ENCODE measurements at regions not wholly inside any gene's neighbourhood (a gene's known extent, or its start where the extent isn't known, plus 50 kb on each side); places are given as distances from the start of the nearest gene placed in this dataset.
A peak's percentile ranks its signal among the peaks of the same experiment; 100 is the strongest.

DNA sequence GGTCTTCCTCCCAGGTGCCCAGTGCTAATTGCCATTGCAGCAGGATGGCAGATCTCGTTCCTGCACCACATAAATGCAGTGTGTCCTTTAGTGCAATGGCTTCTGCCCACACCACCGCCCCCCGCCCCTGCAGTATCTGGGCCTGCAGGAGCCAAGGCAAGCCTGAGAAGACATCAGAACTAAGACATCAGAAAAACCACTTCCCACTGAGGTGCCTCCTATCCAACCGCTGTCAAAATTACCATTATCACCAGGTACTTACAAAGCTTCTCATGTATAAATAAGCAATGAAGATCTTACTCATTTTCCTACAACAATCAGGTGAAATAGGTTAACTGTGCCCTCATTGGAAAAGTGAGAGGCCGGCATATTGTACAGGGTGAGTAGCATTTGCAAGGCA is 228.8 kb downstream of the FBXO15 start:
- DNase-seq = no peak

DNA sequence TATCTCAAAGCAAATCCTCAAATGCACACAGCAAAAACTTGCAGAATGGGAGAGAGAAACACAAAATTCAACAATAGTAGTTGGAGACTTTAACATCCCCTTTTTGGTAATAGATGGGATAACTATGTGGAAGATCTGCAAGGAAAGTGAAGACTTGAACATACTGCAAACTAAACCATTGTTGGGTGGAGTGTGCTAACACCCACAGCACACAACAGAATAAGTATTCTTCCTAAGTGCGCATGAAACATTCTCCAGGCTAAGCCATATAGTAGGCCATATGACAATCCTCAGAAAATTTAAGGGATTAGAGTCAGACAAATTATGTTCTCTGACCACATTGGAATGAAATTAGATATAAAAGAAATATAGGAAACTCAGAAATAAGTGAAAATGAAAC is 230.6 kb downstream of the FBXO15 start:
- no peak for DNase-seq

DNA sequence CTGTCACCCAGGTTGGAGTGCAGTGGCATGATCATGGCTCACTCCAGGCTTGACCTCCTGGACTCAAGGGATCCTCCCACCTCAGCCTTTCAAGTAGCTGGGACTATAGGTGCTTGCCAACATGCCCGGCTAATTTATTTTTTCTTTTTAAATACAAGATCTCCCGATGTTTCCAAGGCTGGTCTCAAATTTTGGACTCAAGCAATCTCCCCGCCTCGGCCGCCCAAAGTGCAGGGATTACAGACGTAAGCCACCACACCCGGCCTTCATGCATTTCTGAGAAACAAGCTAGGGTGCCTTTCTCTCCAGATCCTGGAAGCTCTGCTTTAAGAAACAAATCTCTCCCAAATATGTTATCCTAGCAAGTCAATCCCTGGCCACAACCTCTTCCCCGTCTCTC is 234.1 kb downstream of the FBXO15 start:
- DNase-seq = no peak

DNA sequence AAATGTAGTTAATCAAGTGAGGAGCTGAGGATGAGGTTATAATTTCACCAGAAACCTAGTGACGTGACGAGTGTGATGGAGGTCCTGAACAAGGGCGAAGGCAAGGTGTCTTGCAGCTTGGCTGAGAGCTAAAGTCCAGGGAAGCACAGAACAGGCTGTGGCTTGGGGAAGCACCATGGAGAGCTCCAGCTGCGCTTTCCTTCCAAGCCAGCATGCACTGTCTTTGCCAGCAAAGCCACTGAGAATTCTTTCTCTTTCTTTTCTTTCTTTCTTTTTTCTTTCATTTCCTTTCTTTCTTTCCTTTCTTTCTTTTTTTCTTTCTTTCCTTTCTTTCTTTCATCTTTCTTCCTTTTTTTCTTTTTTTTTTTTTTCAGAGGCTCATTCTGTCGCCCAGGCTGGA is 239.3 kb downstream of the FBXO15 start:
- DNase-seq = peak; percentile 48

DNA sequence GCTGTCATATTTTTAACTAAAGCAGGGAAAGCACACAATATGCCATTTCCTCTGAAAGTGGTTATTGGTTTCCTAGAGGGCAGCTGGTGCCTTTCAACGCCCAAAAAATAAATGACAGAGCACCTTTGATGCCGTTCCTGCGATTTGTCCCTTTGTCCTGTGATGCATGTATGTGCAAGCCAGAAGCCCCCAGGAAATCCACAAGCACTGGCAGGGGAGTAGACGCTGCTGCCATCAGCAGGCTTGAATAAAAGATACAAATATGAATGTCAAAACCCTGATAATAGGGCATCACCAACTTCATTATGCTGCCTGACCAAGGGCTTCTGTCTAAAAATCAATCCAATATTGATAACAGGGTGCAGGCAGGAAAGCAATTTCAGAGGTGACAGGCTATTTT is 246.1 kb downstream of the FBXO15 start:
- no peak for DNase-seq

DNA sequence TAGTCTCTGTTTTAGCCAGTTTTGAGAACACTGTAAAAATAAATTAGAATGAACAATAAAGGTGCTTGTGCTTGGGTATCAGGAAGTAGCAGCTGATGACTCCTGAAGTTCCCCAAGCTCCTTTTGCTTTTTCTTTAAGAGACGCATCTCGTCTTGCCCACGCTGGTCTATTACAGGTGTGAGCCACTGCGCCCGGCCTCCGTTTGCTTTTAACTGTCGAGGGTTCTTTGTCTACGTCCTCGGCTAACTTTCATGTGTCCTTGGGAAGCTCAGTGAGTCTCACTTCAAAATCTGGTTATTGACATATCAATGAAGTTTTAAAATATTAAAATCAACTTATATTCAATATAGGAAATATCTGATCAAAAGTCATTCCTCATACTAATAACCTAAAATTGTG is 246.5 kb downstream of the FBXO15 start:
- DNase-seq = no peak

DNA sequence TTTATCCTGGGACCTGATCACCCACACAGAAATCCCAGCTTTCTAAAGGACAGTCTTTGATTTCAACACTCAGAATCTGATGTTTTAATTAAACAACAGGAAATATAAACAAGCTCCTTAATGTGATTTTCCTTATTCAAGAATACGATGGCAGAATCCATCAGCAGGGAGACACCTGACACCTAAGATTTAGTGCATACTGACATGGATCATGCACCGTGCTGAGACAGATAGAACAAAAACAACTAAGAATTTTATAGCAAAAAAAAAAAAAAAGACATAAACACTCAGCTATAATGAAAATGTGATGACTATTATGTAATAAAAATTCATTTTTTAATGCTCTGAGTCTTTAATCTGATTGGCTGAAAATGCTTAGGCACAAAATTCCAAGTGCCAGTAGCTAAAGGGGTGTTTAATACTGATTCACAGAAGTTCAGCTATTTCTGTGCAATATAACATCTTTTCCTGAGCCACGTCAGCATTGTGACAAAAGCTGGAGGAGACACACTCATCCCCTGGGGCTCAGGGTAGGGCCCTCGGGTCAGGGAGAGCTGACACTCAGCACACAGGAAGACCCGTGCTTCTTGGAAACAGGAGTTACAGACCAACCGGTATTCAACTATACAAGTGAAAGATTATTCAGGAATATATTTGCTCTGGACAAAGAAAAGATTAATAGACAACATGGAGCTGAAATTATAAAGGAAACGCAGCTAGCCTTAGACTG is 247.4 kb downstream of the FBXO15 start:
- no peak for DNase-seq

DNA sequence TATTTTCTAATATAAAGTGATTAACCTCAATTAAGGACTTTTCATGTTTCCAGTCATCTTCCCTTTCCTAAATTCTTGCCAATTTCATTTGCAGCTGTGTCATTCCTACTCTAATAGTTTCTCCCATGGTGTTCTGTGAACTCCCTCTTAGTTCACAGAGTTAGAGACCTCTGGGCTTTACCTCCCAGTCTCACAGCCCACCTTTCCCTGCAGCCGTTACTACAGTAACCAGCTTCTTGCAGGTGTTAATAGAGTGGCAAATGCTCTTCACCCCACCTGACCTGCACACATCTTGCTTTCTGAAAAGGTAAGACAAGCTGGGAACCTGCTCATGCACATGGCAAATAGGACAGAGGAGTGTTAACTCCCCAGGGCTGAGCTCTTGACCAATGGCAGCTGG is 250.1 kb downstream of the FBXO15 start:
- DNase-seq = no peak

DNA sequence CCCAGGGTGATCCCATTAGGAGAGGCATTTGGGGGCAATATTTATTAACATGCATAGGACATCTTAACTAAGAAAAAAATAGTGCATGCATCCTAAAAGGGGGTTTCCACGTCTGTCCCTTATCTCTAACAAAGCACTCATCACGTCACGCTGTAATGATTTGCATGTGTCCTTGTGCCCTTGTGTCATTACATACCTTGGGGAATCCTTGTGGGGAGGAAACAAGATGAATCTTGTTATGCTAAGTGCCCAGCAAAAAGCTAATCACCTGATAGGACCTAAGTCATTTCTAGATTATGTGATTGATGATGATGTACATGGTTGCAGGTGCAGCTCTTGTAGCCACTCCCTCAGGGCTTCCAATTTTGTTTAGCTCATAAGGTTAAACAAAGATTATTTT is 250.9 kb downstream of the FBXO15 start:
- no peak for DNase-seq

DNA sequence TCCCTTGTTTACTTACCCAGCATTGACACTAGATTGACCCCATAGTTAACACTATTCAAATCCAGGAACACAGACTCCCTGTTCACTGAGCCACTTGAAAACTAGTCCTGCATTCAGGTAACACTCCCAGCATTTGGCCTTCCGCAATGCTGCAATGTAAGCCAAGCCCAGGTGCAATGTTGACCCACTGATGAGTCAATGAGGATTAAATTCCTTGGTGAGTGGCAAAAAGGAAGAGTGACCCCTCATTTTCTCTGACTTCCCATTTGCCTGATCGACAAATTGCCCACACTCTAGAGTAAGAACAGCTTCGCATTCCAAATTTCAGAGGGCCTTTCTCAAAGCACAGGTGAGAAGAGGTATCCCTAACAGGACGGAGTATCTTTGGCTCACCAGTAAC is 251.9 kb downstream of the FBXO15 start:
- no peak for DNase-seq

DNA sequence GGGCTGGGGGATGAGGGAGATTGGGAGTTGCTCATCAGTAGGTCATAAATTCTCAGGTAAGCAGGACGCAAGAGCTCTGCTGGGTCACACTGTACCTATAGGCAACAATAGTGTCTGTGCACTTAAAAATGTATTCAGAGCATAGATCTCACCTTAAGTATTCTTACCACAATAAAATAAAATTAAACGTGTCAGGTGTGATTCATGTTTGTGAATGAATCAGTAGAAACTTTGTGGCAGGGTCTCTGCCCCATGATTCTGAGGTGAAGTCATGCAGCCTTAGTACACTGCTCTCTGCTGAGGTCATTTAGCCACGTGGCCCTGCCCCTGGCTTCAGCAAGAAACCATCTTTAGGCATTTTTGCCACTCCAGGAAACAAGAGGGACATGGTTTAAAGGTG is 253.8 kb downstream of the FBXO15 start:
- no peak for DNase-seq

DNA sequence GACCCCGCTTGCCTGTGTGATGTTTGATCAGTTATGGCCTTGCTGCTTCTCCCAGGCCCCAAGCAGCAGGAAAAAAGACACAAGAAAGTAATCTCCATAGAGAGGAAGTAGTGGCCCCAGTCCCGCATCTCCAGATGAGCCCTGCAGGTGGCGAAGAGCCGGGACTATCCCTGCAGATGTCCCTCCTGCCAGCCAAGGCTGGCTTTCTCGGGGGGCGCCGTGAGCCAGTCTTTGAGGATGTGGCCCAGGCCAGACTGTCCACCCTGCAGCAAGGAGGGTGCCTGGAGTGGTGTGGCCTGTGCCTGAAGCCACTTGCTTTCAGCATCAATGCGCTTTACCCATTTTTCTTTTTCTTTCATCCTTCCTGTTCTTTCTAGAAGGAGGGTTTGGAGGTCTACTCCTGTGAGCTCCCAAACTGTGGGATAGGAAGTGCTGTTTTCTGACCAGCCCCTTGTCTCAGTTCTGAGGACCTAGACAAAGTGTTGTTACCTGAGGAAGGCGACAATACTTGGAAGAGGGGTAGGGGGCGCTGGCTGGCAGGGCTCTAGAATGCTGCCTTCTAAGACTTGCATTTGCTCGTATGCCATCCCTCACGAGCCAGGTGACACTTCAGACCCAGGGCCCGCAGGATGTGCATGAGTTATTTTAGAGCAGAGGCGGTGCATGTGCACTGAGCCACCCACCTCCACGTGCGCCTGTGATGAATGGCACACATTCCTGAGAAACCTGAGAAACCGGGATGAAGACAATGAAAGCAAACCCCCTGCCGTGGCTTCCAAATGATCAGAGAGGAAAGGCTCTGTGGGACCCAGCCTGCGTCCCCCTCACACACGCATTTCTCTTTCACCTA is 255.8 kb downstream of the FBXO15 start:
- no peak for DNase-seq

DNA sequence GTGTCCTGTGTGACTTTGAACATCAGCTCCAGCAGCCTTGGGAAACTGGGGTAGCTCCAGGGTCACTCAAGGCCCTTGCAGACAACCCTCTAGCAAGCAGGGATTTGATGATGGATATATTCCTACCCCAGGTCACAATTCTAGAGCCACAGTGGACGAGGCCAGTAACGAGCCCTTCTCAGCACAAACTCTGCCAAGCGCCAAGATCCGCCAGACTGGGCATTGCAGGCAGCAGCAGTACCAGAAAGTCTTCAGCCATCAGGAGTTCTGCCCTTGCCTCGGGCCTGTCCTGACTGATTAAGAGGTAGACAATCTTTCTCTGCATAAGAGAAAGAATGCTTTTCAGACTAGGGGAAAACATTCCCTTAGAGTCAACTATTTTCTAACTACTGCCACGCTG is 259.1 kb downstream of the FBXO15 start:
- DNase-seq = no peak

DNA sequence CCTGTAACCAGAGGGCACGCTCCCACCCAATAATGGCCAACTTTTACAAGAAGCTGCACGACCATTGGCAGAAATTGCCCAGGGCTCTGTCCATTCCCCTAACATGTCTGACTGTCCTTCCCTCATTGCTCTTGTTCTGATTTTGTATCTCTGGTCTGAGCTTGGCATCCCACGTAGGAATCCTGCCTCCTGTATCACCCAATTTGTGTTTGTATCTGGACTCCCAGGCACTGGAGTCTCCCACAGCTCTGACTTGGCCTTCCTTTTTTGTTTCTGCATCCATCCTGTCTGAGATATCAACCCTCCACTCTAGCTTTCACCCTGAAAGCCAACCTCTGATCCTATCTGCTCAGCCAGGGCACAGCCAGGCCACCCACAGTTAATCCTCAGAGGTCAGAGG is 259.8 kb downstream of the FBXO15 start:
- no peak for DNase-seq

DNA sequence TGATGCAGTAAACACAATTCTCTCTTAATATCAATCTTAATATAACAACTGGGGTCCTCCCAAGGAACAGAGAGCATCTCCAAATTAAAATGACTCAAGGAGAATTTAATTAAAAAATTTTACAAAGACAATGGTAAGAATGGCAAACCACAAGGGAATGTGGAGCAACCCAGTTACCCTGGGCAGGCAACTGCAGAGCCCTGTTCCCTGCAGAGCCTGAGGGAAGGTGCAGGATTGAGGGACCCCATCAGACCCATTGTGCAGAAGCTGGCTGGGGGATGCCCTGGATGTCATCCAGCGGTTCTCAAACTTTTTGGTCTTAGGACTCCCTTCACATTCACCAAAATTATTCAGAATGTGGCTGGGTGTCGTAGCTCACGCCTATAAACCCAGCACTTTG is 262.8 kb downstream of the FBXO15 start:
- DNase-seq = no peak

DNA sequence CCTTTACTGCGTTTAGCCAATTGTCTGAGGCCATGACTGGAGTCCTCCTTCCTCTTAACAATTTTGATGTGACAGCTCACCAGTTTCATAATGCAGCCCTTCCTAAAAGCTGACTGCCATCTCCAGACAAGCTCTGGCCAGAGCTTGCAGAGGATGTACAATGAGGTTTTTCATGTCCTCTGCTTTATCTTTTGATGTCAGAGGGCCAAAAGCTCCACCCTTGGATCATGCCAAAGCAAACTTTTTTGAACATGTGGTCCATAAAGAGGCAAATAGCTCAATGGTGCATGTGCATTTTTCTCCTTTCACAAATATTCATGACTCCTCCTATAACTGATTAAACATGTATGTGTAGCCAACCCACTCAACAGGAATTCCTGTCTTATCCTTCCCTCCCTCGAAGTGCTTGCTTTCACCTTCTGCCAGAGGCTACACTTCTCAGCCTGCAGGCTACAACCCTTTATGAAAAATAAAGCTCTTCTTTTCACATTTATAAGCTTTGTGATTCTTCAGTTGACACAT is 266.2 kb downstream of the FBXO15 start:
- DNase-seq = peak; percentile 29

DNA sequence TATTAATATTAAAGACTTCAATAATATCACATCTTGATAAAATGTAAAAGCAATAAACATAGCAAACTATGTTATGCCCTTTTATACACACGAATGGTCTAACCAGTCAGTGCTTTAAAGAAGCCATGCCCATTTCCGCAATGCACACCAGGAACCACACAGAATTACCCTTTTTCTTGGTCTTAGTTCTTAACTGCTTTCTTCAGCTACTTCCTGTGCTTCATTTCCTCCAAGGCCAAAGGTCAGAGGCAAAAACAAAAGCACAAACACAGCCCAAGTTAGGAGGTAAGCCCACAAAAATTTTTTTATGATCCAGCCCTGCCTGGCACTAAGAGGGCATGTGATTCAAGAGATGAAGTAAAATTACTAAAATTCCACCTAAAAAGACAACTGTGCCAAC is 267.2 kb downstream of the FBXO15 start:
- DNase-seq = no peak

DNA sequence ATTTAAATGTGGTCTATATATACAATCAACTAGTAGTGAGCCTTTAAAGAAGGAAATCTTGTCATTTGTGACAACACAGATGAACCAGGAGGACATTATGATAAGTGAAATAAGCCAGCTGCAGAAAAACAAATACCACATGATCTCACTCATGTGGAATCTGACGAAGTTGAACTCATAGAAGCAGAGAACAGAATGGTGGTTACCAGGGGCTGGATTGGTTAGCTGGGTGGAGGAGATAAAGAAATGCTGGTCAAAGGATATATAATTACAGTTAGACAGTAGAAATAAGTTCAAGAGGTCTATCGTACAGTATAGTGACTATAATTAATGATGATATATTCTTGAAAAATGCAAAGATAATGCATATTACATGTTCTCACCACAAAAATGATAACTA is 267.9 kb downstream of the FBXO15 start:
- peak; percentile 68 for DNase-seq

DNA sequence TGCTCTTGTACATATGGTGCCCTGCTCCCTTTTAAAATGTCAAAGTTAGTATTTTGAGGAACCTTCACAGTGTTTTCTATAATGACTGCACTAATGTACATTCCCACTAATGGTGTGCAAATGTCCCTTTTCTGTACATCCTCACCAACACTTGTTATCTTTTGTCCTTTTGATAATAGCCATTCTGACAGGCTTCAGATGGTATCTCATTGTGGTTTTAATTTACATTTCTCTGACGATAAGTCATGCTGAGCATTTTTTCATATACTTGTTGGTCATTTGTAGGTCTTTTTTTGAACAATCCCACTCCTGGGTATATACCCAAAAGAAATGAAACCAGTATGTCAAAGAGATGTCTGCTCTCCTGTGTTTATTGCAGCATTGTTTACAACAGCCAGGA is 268.3 kb downstream of the FBXO15 start:
- DNase-seq = peak; percentile 6

DNA sequence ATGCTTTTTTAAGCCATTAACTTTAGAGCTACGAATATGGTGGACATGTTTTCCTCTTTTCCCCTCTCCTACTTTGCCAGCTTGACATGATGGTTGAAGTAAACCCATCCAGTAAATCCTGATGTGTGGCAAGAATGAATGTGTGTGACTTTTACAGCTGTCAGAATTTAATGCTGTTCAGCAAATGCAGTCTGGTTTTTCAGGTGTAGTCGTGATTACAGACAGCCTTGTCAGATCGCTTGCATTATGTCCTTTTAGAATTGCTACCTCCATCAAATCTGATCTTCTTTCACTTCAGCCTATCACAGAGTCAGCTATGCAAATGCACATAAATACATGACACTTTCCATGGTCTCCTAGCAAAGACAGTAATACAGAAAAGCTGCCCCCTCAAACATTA is 278.5 kb downstream of the FBXO15 start:
- no peak for DNase-seq

DNA sequence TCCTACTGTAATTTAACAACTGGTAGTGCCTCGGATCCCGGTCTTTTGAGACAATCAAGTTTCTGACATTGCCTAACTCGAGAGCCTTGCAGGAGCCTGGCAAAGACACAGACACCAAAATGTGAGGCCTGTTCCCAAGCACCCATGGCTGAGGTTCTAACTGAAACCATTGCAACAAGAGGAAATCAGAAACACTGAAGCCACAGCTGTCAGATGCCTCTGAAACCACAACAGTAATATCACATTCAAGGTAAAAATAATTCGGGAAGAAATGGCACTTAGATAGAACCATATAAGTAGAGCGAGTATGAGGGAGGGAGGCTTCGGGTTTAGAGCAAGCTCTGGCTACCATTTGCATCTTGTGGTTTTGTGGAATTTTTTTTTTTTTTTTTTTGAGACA is 285.9 kb downstream of the FBXO15 start:
- DNase-seq = no peak

DNA sequence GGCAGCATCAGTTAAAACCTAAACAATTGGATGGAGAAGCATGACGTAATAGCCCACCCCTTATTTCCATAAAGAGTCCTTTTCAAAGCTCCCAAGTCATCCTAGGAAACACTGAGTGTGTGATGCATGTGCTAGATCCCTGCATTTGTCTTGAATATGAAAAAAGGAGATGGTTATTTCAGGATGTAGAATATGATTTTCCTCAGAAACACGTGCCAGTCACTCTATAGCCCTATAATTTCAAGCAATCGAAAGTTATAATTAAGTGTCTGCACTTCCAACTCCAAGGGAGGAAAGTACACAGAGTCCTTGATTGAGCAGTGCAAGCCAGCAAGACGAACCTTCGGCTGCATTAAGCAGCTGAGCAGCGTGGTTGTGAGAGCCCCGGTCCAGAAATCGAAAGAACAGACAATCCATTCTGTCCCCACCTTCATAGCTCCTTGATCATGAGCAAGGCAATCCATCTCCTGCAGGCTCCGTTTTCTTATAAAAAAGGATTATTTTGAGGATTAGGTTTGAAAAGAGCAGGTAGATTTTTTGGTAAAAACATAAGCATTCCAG is 287.7 kb downstream of the FBXO15 start:
- DNase-seq = no peak

DNA sequence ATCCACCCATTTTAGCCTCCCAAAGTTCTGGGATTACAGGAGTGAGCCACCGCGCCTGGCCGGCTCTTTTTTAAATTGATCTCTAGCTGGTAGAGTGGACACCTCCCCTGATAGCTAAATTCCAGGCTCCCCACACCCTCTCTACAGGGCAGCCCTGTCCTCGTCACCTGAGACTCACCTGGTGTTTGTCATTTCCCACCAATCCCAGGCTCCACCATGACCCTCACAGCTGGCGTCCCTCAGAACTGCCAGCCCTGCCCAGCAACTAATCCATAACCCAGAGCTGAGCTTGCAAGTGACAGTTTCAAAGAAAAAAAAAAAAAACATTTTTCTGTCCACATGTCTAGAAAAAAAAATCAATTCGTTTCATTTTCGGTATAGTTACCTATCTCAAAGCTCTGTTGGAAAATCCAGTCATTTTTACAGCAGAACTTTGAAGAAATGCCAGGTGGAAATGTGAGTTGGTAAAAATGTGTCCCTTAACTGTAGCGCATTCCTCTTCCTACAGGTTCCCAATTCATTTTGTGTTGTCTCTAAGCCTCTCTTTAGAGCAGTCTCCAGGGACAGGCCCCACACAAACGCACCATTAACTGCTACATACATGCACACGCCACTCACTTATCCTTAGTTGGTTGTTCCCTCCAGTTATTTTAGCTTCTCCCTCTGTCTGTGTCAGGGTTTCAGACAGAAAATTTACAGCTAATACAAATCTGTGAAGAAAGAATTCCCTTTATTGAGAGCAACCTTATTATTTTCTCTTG is 294.7 kb downstream of the FBXO15 start:
- no peak for DNase-seq
